PC-9 (cell line): ENCODE measurements at regions not wholly inside any gene's neighbourhood (a gene's known extent, or its start where the extent isn't known, plus 50 kb on each side); places are given as distances from the start of the nearest gene placed in this dataset.

Source experiments
- BruUV-seq: library from RNA; stranded (reverse); fragments of 400-500 nt; replicated peaks from 2 replicates; lab custom pipeline; 2021; lab: Mats Ljungman, UMichigan
- CTCF ChIA-PET: fragments of 300-600 bp; sonication (Branson Sonifier 250); formaldehyde crosslinking; loops from one replicate; lab custom pipeline; 2022; ENCODE audit warnings: antibody characterized with exemption; lab: Charles Lee
- POLR2A ChIA-PET: fragments of 300-600 bp; sonication (Branson Sonifier 250); formaldehyde crosslinking; loops from one replicate; lab custom pipeline; 2022; ENCODE audit warnings: antibody characterized with exemption; ENCODE audit not compliant: unreplicated experiment; lab: Charles Lee
- DNase-seq, 2 experiments: peaks; one replicate each; pipeline versions ENCODE4 v3.0.0 to v3.0.0-alpha.2; 2015 to 2022; ENCODE audit warnings: mixed read lengths in 1 of 2
- H2AFZ ChIP-seq: fragments of 200-600 bp; sonication (generic); 2 replicates; pipeline ENCODE4 v1.8.1; 2017; ENCODE audit warnings: antibody characterized with exemption
- H3F3A ChIP-seq: fragments of 200-600 bp; sonication (generic); 2 replicates; pipeline ENCODE4 v1.8.1; 2017; ENCODE audit warnings: antibody characterized with exemption, mild to moderate bottlenecking, low read depth; ENCODE audit not compliant: insufficient read depth
- H3K27ac ChIP-seq: fragments of 200-600 bp; sonication (generic); 2 replicates; pipeline ENCODE4 v1.6.1; 2016; ENCODE audit warnings: mixed run types
- H3K27me3 ChIP-seq: fragments of 200-600 bp; sonication (generic); 2 replicates; pipeline ENCODE4 v1.6.1; 2016; ENCODE audit warnings: low read depth, mixed run types; ENCODE audit not compliant: insufficient read depth
- H3K36me3 ChIP-seq: fragments of 200-600 bp; sonication (generic); 2 replicates; pipeline ENCODE4 v1.6.1; 2016; ENCODE audit warnings: low read depth, mixed run types
- H3K4me1 ChIP-seq: fragments of 200-600 bp; sonication (generic); replicated peaks from 2 replicates; pipeline ENCODE4 v1.6.1; 2016; ENCODE audit warnings: mixed run types; ENCODE audit not compliant: insufficient read depth
- H3K4me2 ChIP-seq: fragments of 200-600 bp; sonication (generic); 2 replicates; pipeline ENCODE4 v1.6.1; 2017; ENCODE audit warnings: mixed run types
- H3K4me3 ChIP-seq: fragments of 200-600 bp; sonication (generic); 2 replicates; pipeline ENCODE4 v1.6.1; 2016; ENCODE audit warnings: mixed run types
- H3K79me2 ChIP-seq: fragments of 200-600 bp; sonication (generic); 2 replicates; pipeline ENCODE4 v1.6.1; 2017; ENCODE audit warnings: low read depth, mixed run types
- H3K9me2 ChIP-seq: fragments of 200-600 bp; sonication (generic); 2 replicates; pipeline ENCODE4 v1.8.1; 2017; ENCODE audit warnings: mild to moderate bottlenecking; ENCODE audit not compliant: insufficient read depth
- H3K9me3 ChIP-seq: fragments of 200-600 bp; sonication (generic); 2 replicates; pipeline ENCODE4 v1.8.1; 2016; ENCODE audit warnings: low read depth; ENCODE audit not compliant: insufficient read depth
- H4K20me1 ChIP-seq: fragments of 200-600 bp; sonication (generic); 2 replicates; pipeline ENCODE4 v1.8.1; 2017; ENCODE audit not compliant: insufficient read depth
- EZH2 ChIP-seq: fragments of 200-600 bp; sonication (generic); IDR thresholded peaks from 2 replicates; pipeline ENCODE4 v1.8.0; 2017; ENCODE audit warnings: antibody characterized with exemption, low read depth
- intact Hi-C: fragments of 100-400 bp; cut with micrococcal nuclease; formaldehyde crosslinking; loops from one replicate; pipeline ENCODE4 v1.10.0; 2022; ENCODE audit not compliant: unreplicated experiment
- TF ChIP-seq, protein P1 (sequence below): fragments of 200-600 bp; sonication (generic); conservative IDR thresholded peaks from 2 replicates; pipeline ENCODE4 v1.6.1; 2017; ENCODE audit warnings: mixed run types, antibody characterized with exemption, mild to moderate bottlenecking, moderate library complexity

DNA sequence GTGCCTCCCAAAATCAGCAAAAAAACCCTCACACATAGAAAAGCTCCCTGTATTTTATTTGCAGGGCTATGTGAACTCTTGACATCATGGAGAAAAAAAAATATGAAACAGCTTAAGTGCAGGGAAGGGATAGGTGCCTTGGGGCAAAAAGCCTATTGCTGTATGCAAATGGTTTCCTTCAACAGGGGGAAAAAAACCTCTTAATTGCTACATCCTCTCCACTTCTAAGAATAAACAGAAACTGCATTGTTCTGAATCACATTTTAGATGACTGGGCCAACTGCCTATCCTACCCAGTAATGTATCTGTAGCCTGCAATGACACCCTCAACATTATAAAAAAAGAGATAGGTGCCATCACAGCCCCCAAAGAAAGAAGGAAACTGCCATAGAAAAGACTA lies 229.4 kb upstream of the GALNTL6 start:
- DNase-seq: no peak
- Histone ChIP-seq H4K20me1 (no peaks in the 10 kb centered on the region), H2AFZ (no peak overlapping the region), H3K36me3 (no peaks in the 10 kb centered on the region), H3K9me2 (no peaks in the 10 kb centered on the region), H3F3A (no peaks in the 10 kb centered on the region), H3K9me3 (no peaks in the 10 kb centered on the region), H3K79me2 (no peaks in the 10 kb centered on the region), H3K27ac (no peak overlapping the region), H3K4me2 (no peak overlapping the region), H3K27me3 (no peaks in the 10 kb centered on the region), H3K4me3 (no peak overlapping the region), H3K4me1 (no peaks in the 10 kb centered on the region)
- BruUV-seq: no TSS peak
- POLR2A ChIA-PET: no interaction called here
- intact Hi-C loops: no loop called here
- CTCF ChIA-PET: no interaction called here
- TF ChIP-seq, protein P1, sequence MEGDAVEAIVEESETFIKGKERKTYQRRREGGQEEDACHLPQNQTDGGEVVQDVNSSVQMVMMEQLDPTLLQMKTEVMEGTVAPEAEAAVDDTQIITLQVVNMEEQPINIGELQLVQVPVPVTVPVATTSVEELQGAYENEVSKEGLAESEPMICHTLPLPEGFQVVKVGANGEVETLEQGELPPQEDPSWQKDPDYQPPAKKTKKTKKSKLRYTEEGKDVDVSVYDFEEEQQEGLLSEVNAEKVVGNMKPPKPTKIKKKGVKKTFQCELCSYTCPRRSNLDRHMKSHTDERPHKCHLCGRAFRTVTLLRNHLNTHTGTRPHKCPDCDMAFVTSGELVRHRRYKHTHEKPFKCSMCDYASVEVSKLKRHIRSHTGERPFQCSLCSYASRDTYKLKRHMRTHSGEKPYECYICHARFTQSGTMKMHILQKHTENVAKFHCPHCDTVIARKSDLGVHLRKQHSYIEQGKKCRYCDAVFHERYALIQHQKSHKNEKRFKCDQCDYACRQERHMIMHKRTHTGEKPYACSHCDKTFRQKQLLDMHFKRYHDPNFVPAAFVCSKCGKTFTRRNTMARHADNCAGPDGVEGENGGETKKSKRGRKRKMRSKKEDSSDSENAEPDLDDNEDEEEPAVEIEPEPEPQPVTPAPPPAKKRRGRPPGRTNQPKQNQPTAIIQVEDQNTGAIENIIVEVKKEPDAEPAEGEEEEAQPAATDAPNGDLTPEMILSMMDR: no peak
- TF ChIP-seq EZH2: no peak

DNA sequence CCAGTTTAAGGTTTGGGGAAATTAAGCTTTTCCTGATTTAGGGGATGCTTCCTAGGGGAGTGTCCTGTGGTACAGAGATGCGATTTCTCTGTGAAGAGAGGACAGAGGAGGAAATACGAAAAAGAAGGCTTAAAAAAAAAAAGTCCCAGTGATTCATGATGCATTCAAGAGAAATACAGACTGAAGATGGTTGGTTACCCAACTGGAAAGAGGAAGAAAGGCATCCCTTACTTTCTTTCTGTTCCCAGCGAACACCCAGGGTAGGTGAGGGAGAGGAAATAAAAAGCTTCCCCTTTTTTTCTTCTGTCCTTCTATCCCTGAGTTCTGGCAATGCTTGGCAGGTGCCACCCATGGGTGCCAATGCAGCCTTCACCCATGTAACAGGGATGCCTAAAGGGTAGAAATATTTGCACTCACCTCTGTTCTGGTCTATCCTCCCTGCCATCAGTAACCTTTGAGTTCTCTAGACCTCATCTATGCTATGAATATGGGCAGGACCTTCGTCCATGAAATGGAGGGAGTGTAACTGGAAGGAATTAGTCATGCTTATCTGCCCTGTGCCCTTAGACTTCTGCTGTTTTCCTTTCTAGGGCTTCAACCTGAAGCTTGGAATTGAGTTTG lies 230.1 kb upstream of the GALNTL6 start:
- Histone ChIP-seq H3K4me3 (no peak overlapping the region), H3K27ac (no peak overlapping the region), H3K4me2 (no peak overlapping the region), H3K4me1 (no peaks in the 10 kb centered on the region), H3K36me3 (no peaks in the 10 kb centered on the region), H3K79me2 (no peaks in the 10 kb centered on the region), H4K20me1 (no peaks in the 10 kb centered on the region), H3K9me3 (no peaks in the 10 kb centered on the region), H3K27me3 (no peaks in the 10 kb centered on the region), H3F3A (no peaks in the 10 kb centered on the region), H3K9me2 (no peaks in the 10 kb centered on the region), H2AFZ (no peak overlapping the region)
- CTCF ChIA-PET: no interaction called here
- POLR2A ChIA-PET: no interaction called here
- TF ChIP-seq, protein P1: no peak
- TF ChIP-seq EZH2: no peak
- DNase-seq: no peak
- no TSS peak for BruUV-seq
- intact Hi-C loops: no loop called here

GRCh38 chr4:171573181-171573580 lies 240.0 kb upstream of the GALNTL6 start:
- Histone ChIP-seq H3K36me3 (no peaks in the 10 kb centered on the region), H3K9me2 (no peaks in the 10 kb centered on the region), H4K20me1 (no peaks in the 10 kb centered on the region), H3K4me3 (no peak overlapping the region), H3K79me2 (no peaks in the 10 kb centered on the region), H3K4me2 (no peak overlapping the region), H3F3A (no peaks in the 10 kb centered on the region), H3K27me3 (no peaks in the 10 kb centered on the region), H3K9me3 (no peaks in the 10 kb centered on the region), H2AFZ (no peak overlapping the region), H3K4me1 (no peaks in the 10 kb centered on the region), H3K27ac (no peak overlapping the region)
- TF ChIP-seq, protein P1: no peak
- TF ChIP-seq EZH2: no peak
- no TSS peak for BruUV-seq
- POLR2A ChIA-PET: no interaction called here
- no peak for DNase-seq
- CTCF ChIA-PET: no interaction called here
- intact Hi-C loops: no loop called here
